NCI-H1694 treated with DMSO at 0.1 percent for 48 hours (cell line): ENCODE measurements at regions not wholly inside any gene's neighbourhood (a gene's known extent, or its start where the extent isn't known, plus 50 kb on each side); places are given as distances from the start of the nearest gene placed in this dataset.

ENCODE experiments used
- DNase-seq: peaks from one replicate; lab custom pipeline; 2025; lab: John Stamatoyannopoulos, UW

GRCh38 chr5:12248831-12249230 is 344.6 kb upstream of the CTNND2 start:
- no peak for DNase-seq

GRCh38 chr5:12246036-12246435 is 341.8 kb upstream of the CTNND2 start:
- DNase-seq = no peak

GRCh38 chr5:12245429-12245828 is 341.2 kb upstream of the CTNND2 start:
- no peak for DNase-seq

GRCh38 chr5:12242950-12243888 is 339.0 kb upstream of the CTNND2 start:
- DNase-seq = no peak

GRCh38 chr5:12237837-12238575 is 333.8 kb upstream of the CTNND2 start:
- no peak for DNase-seq

- no peak for DNase-seq
These were observed 326.4 kb upstream of the CTNND2 start for GRCh38 chr5:12230659-12231058.

GRCh38 chr5:12217039-12217438 is 312.8 kb upstream of the CTNND2 start:
- DNase-seq = no peak

- no peak for DNase-seq
These were observed 310.2 kb upstream of the CTNND2 start for GRCh38 chr5:12214267-12215015.

GRCh38 chr5:12208366-12209100 is 304.3 kb upstream of the CTNND2 start:
- DNase-seq = no peak

GRCh38 chr5:12204761-12205160 is 300.5 kb upstream of the CTNND2 start:
- no peak for DNase-seq

- no peak for DNase-seq
These were observed 289.3 kb upstream of the CTNND2 start for GRCh38 chr5:12193536-12193935.

GRCh38 chr5:12183003-12183402 is 278.8 kb upstream of the CTNND2 start:
- no peak for DNase-seq

GRCh38 chr5:12177851-12178250 is 273.6 kb upstream of the CTNND2 start:
- no peak for DNase-seq

- no peak for DNase-seq
These were observed 273.0 kb upstream of the CTNND2 start for GRCh38 chr5:12177225-12177624.

- no peak for DNase-seq
These were observed 271.8 kb upstream of the CTNND2 start for GRCh38 chr5:12175914-12176585.

GRCh38 chr5:12174734-12175133 is 270.5 kb upstream of the CTNND2 start:
- DNase-seq = no peak

- no peak for DNase-seq
These were observed 265.3 kb upstream of the CTNND2 start for GRCh38 chr5:12169536-12169935.

- DNase-seq = no peak
These were observed 258.6 kb upstream of the CTNND2 start for GRCh38 chr5:12162863-12163262.

GRCh38 chr5:12147513-12147912 is 243.3 kb upstream of the CTNND2 start:
- no peak for DNase-seq

GRCh38 chr5:12141496-12141895 is 237.2 kb upstream of the CTNND2 start:
- DNase-seq = no peak

- DNase-seq = no peak
These were observed 229.3 kb upstream of the CTNND2 start for GRCh38 chr5:12133520-12133919.
